ENCODE measurements at regions not wholly inside any gene's neighbourhood (a gene's known extent, or its start where the extent isn't known, plus 50 kb on each side); places are given as distances from the start of the nearest gene placed in this dataset.

DNA sequence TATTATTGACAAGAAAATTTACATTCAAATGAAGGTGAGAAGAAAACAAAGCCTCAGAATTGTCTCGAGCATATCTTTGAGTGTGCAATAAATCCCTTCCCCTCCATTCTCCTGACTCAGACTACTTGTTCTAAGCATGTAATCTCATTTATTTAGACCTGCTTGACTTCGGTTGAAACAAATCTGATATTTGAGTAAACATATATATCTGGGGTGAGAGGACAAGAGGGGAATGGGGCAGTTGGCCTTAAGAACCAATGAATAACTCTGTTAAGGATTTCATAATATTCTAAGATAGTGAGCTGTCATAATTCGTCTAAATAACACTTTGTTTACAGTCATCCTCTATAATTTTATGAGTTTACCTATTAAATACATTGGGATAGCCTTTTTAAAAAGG is 142.7 kb downstream of the SIPA1L2 start (continued):
- TF ChIP-seq SAP30 (IDR thresholded peaks at IDR 0.05; ENCODE audit: insufficient read depth, insufficient replicate concordance, low read length) (no peak), SIX5 (IDR thresholded peaks at IDR 0.05; ENCODE audit: low read depth, low read length) (no peak)

Data from H1 (cell line).